GM12878 (cell line): ENCODE measurements at regions not wholly inside any gene's neighbourhood (a gene's known extent, or its start where the extent isn't known, plus 50 kb on each side); places are given as distances from the start of the nearest gene placed in this dataset.

Experiments
- ATAC-seq: fragments of 200-7000 bp; cut with Tn5 transposase; 3 replicates; pipeline ENCODE4 v1.9.1; 2020; ENCODE audit warnings: mild to moderate bottlenecking, moderate library complexity
- BruUV-seq: library from RNA; stranded (reverse); fragments of 400-500 nt; replicated peaks from 2 replicates; lab custom pipeline; 2021; lab: Mats Ljungman, UMichigan
- CTCF ChIA-PET: fragments of 300-600 bp; sonication (Branson Sonifier 250); formaldehyde crosslinking; extraction: SDS; loops from one replicate; lab custom pipeline; 2021; ENCODE audit warnings: inconsistent platforms; lab: Yijun Ruan, JAX
- POLR2A ChIA-PET: fragments of 350-600 bp; formaldehyde crosslinking; extraction: SDS; loops from one replicate; lab custom pipeline; 2021; ENCODE audit warnings: inconsistent platforms; lab: Charles Lee
- RAD21 ChIA-PET: fragments of 300-600 bp; sonication (Branson Sonifier 250); formaldehyde crosslinking; loops from one replicate; lab custom pipeline; 2023; ENCODE audit warnings: antibody characterized with exemption; ENCODE audit not compliant: unreplicated experiment; lab: Charles Lee
- SMC1A ChIA-PET: fragments of 300-600 bp; sonication (Branson Sonifier 250); formaldehyde crosslinking; loops from one replicate; lab custom pipeline; 2023; ENCODE audit not compliant: unreplicated experiment, uncharacterized antibody; lab: Charles Lee
- DNase-seq: peaks from one replicate; pipeline ENCODE4 v3.0.0-alpha.2; 2011; ENCODE audit warnings: low read depth, low spot score
- FAIRE-seq: peaks from 3 replicates; lab custom pipeline; 2011; peaks lifted over from hg19 to GRCh38; lab: Jason Lieb, UNC
- H2AFZ ChIP-seq: 2 replicates; pipeline ENCODE4 v1.6.0; 2011; ENCODE audit warnings: low read depth, low read length, control low read depth; ENCODE audit not compliant: control insufficient read depth
- H3K27ac ChIP-seq: 2 replicates; pipeline ENCODE4 v1.5.1; 2011; ENCODE audit warnings: control low read depth; ENCODE audit not compliant: control insufficient read depth, insufficient read depth
- H3K27me3 ChIP-seq, 2 experiments: replicated peaks in 1 of 2; 2 replicates each; pipeline versions ENCODE4 v1.6.0 to v1.6.1; 2011; ENCODE audit warnings: low read length in 1 of 2; ENCODE audit not compliant: control insufficient read depth in 2 of 2, insufficient read depth in 2 of 2
- H3K36me3 ChIP-seq, 2 experiments: 2 replicates each; pipeline ENCODE4 v1.5.1; 2011; ENCODE audit warnings: low read length in 1 of 2; ENCODE audit not compliant: control insufficient read depth in 2 of 2, insufficient read depth in 2 of 2
- H3K4me1 ChIP-seq: 2 replicates; pipeline ENCODE4 v1.6.1; 2011; ENCODE audit warnings: mild to moderate bottlenecking, low read length, moderate library complexity, mixed read lengths; ENCODE audit not compliant: control insufficient read depth, insufficient read depth
- H3K4me2 ChIP-seq: 2 replicates; pipeline ENCODE4 v1.6.0; 2011; ENCODE audit warnings: control low read depth; ENCODE audit not compliant: control insufficient read depth, insufficient read depth
- H3K4me3 ChIP-seq: fragments of 200-600 bp; sonication (generic); 2 replicates; pipeline ENCODE4 v1.5.1; 2016
- H3K79me2 ChIP-seq: 2 replicates; pipeline ENCODE4 v1.6.0; 2011; ENCODE audit warnings: low read length; ENCODE audit not compliant: control insufficient read depth, insufficient read depth
- H3K9ac ChIP-seq: 2 replicates; pipeline ENCODE4 v1.8.0; 2011; ENCODE audit warnings: low read length, control low read depth, mixed read lengths; ENCODE audit not compliant: control insufficient read depth, insufficient read depth
- H3K9me3 ChIP-seq: replicated peaks from 3 replicates; pipeline ENCODE4 v1.5.1; 2011; ENCODE audit warnings: mild to moderate bottlenecking, low read length; ENCODE audit not compliant: control insufficient read depth, insufficient read depth
- H4K20me1 ChIP-seq: 2 replicates; pipeline ENCODE4 v1.6.0; 2011; ENCODE audit not compliant: control insufficient read depth, insufficient read depth
- ATF2 ChIP-seq: IDR thresholded peaks from 2 replicates; pipeline ENCODE4 v1.6.1; 2012; ENCODE audit warnings: low read length, inconsistent platforms
- CHD1 ChIP-seq: IDR thresholded peaks from 2 replicates; pipeline ENCODE4 v1.6.1; 2012; ENCODE audit warnings: low read depth, low read length, improper control_type of control experiment
- DPF2 ChIP-seq: fragments of 450-650 bp; IDR thresholded peaks from 2 replicates; pipeline ENCODE4 v1.6.1; 2017; ENCODE audit warnings: mild to moderate bottlenecking
- E2F8 ChIP-seq: fragments of 450-650 bp; IDR thresholded peaks from 2 replicates; pipeline ENCODE4 v1.6.1; 2018; ENCODE audit warnings: mild to moderate bottlenecking, low read depth, moderate library complexity; ENCODE audit not compliant: partially characterized antibody
- EED ChIP-seq: sonication (generic); IDR thresholded peaks from 2 replicates; pipeline ENCODE4 v1.6.1; 2016; ENCODE audit warnings: antibody characterized with exemption, low read depth
- ELK1 ChIP-seq: IDR thresholded peaks from 2 replicates; pipeline ENCODE4 v1.6.1; 2012; ENCODE audit warnings: low read depth, low read length, improper control_type of control experiment
- ESRRA ChIP-seq: IDR thresholded peaks from 2 replicates; pipeline ENCODE4 v1.6.1; 2012; ENCODE audit warnings: mild to moderate bottlenecking, low read length, improper control_type of control experiment
- GABPA ChIP-seq: IDR thresholded peaks from 2 replicates; pipeline ENCODE4 v1.6.1; 2014; ENCODE audit warnings: antibody characterized with exemption, low read depth, mild to moderate bottlenecking, inconsistent platforms
- NBN ChIP-seq: fragments of 450-650 bp; IDR thresholded peaks from 2 replicates; pipeline ENCODE4 v1.6.1; 2016
- SMAD1 ChIP-seq: fragments of 450-650 bp; IDR thresholded peaks from 2 replicates; pipeline ENCODE4 v1.6.1; 2018; ENCODE audit warnings: mild to moderate bottlenecking, low read depth; ENCODE audit not compliant: partially characterized antibody
- SRF ChIP-seq, 2 experiments: IDR thresholded peaks; 2 replicates each; pipeline ENCODE4 v1.6.1; 2011; ENCODE audit warnings: low read depth in 2 of 2, low read length in 2 of 2, mild to moderate bottlenecking in 1 of 2, moderate library complexity in 1 of 2
- ZBTB4 ChIP-seq: fragments of 450-650 bp; formaldehyde crosslinking; IDR thresholded peaks from 2 replicates; pipeline ENCODE4 v1.4.0; 2022; ENCODE audit warnings: mild to moderate bottlenecking, moderate library complexity
- WGBS: methylation state at CpG from one replicate; pipeline ENCODE4 v1.1.6; 2016; ENCODE audit warnings: low lambda C conversion rate; ENCODE audit not compliant: insufficient replicate concordance, insufficient coverage; ENCODE audit errors: missing lambda C conversion rate; 5-methylcytosine and 5-hydroxymethylcytosine counted together
- in situ Hi-C: fragments of 300-500 bp; cut with MboI; formaldehyde crosslinking; loops from 9 replicates; pipeline ENCODE4 v1.14.3; 2018; ENCODE audit warnings: mixed read lengths
- intact Hi-C: fragments of 100-400 bp; cut with micrococcal nuclease; formaldehyde crosslinking; loops from one replicate; pipeline ENCODE4 v1.14.2; 2022; ENCODE audit not compliant: unreplicated experiment
- TF ChIP-seq, protein P1 (sequence below): IDR thresholded peaks from 2 replicates; pipeline ENCODE4 v1.6.1; 2012; ENCODE audit warnings: low read depth, low read length, improper control_type of control experiment

- TF ChIP-seq SRF (IDR thresholded peaks at IDR 0.05; ENCODE audit: low read depth in 2 of 2, low read length in 2 of 2) = no peak
- TF ChIP-seq ELK1 = no peak
- TF ChIP-seq EED = no peak
- TF ChIP-seq, protein P1, sequence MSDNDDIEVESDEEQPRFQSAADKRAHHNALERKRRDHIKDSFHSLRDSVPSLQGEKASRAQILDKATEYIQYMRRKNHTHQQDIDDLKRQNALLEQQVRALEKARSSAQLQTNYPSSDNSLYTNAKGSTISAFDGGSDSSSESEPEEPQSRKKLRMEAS = no peak
- TF ChIP-seq ATF2 = no peak
- TF ChIP-seq, all 136 proteins: peak for 0
These were observed 187.3 kb upstream of the ATP11B start (continued) for GRCh38 chr3:182605882-182606611.

DNA sequence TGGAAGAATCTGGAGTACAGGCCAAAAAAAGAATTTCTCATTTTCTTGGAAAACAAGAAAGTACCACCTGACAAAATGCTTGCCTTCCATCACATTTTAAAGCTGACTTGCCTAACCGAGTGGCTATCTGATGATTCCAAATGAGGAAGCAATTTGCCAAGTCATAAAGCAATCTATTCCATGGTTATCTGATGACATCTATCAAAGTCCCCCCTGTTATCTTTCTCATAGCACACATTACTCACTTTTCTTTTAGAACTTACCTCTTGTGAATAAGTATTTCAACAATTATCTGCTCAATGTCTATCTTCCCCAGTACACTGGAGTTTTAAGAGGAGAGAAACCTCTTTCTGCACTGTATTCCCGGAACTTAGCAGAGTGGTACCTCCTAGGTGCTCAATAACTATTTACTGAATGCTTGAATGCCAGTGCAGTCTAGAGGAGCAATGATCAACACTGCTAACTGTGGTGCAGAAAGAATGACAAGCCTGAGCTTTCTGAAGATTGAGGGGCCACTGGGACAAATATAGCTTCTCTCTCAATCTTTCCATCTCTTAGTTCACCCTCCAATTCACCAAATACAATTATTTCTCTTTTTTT is 186.3 kb upstream of the ATP11B start:
- Histone ChIP-seq H3K9me3 (no peaks in the 10 kb centered on the region), H3K79me2 (no peaks in the 10 kb centered on the region), H2AFZ (no peak overlapping the region), H4K20me1 (no peaks in the 10 kb centered on the region), H3K36me3 (no peaks in the 10 kb centered on the region), H3K4me3 (no peak overlapping the region), H3K4me1 (no peaks in the 10 kb centered on the region), H3K27me3 (no peaks in the 10 kb centered on the region), H3K4me2 (no peak overlapping the region), H3K27ac (no peak overlapping the region), H3K9ac (no peak overlapping the region)
- no peak for DNase-seq
- FAIRE-seq = no peak
- WGBS = 2% methylated on average over 2 of the region's 2 CpGs
- ChIA-PET RAD21 (no interaction called here), CTCF (no interaction called here), SMC1A (no interaction called here), POLR2A (no interaction called here)
- intact Hi-C loops (no loop called here), in situ Hi-C loops (no loop called here)
- no peak for ATAC-seq
- BruUV-seq = no TSS peak
- TF ChIP-seq GABPA (no peak), DPF2 (no peak), E2F8 (no peak), CHD1 (no peak), SMAD1 (no peak), NBN (no peak), ZBTB4 (CRISPR knock-in tag) (no peak), ESRRA (no peak)
